GM04504 (cell line): ENCODE measurements at regions not wholly inside any gene's neighbourhood (a gene's known extent, or its start where the extent isn't known, plus 50 kb on each side); places are given as distances from the start of the nearest gene placed in this dataset.
A peak's percentile ranks its signal among the peaks of the same experiment; 100 is the strongest.

Source experiments
- DNase-seq: peaks from one replicate; pipeline ENCODE4 v3.0.0-alpha.2; 2012; ENCODE audit warnings: low read depth

DNA sequence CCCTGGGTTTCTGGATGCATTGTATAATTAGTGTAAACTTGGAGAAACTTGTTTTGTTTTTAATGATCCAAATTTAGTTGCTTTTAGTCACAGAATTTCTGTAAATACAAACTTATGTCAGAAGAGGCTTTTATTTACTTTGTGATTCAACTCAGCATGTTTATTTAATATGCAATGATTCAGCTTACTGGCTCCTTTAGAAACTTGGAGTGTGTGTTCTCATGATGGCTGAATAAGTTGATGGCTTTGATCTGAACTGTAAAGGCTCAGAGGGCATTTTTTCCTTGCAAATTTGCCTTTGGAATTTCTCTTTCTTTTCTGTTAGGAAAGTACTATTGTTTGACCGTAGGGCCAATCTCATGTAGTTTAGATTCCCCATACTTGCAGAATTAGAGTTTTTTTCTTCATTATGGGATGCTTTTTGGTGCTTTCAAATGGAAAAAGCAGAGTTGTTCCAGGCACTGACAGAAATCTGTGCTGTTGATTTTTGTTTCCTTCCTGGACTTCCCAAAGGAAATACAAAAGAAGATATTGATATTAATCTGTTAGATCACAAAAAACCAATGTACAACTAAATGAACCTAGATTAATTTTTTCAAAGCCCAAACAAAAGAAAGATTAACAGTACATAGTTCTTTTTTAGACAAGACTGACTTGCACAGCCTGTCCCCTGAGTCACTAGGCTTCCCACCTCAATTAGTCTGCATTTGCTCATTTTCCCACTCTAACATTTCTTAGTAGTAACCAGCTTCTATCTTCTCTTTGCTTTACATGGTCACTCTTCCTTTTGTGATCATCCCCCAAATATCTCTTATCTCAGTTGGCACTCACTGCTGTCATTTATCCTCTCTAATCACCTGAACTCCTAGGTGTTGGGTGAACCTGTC lies 96.8 kb upstream of the AGR3 start:
- DNase-seq = no peak

DNA sequence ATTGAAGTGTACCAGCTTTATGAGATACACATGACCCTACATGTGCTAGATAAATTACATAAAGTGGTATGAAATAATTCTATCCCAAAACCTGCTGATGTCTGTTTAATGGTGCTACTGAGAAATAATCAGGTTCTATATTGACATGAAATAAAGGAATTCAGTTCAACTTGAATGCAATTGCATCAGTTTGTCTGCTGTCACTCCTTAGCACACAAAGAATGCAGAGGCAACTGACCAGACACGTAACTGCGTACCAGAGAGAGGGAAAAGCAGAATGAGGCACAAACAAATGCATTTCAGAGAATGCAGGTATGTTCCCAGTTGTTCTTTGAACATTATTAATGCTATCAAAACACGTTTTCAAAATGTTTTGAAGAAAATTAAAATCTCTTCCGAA lies 98.8 kb upstream of the AGR3 start:
- no peak for DNase-seq

DNA sequence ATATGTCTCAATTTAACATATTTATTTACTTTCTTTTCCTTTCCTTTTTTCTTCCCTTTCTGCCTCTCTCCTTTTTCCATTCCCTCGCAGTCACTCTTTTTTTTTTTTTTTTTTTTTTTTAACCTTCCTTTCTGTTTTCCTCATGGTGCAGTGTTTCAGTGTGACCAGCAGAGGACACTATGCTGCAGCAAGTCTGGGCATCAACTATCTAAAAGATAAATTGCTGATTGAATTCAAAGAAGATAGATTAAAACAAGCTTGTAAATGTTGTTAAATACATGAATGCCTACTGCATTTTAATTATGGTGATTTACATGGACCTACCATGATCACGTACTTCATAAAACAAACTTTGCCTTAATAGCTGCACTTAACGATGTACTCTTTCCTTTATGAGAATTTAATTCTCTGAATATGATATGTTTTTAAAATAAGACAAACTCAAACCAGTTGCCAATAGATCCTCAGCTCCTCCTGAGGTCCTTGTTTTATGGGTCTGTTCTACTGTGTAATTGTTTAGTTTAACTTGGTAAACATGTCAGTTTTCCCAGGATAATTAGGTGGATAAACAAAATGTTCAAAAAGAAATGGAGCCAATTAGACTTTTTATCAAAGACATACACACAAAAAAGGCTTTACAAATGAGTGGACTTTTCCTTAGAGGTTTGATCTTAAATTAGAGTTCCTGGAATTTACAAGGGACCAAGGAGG lies 101.0 kb upstream of the AGR3 start:
- DNase-seq = no peak

DNA sequence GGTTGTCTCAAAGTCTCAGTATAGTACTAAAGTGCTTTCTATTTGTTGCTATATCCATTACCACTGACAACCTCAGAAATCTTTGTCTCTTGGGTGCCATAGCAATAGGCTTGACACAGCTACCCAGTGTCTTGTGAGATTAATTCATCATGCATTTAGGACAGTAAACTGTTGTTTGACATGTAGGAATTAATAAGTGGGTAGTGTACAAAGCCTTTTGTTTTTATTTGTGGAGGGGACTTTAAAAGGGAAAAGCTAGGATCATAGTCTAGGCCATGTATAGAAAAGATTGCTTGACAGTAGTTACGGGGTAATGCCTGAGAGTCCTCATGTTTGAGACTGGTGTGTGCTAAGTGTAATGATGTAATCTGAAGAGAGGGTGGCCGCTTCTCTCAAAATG lies 102.6 kb upstream of the AGR3 start:
- no peak for DNase-seq

DNA sequence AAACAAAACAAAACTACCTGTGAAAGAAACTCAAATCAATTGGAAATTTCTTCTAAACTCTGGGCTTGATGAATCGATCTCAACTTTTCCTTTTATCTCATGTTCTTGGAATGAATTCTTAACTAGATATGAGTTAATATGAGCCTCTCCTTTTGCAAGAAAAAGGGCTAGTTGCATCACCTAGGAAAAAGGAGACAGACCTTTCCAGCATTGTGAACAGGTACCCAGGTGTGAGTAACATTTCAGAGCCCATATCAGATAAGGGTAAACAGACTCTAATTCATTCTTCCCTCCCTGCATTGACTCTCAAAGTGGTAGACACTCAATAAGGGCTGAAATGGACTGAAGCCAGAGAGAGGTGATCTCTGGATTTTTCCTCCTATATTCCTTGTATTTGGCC lies 103.8 kb upstream of the AGR3 start:
- no peak for DNase-seq

DNA sequence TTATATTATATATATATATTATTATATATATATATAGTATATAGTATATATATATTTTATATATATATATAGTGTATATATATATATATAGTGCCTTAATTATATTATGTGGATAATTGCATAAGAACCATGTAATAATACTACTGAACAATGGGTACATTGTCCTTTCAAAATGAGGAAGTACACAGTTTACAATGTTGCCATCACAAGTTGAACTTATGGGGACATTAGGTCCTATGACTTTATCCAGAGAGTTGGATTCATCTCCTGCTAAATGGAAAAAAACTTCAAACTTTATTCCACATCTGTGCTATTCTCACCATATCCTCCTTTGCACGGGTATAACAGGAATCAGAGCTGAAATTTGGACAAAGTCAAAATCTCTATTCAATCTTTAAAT lies 105.0 kb upstream of the AGR3 start:
- DNase-seq = no peak

DNA sequence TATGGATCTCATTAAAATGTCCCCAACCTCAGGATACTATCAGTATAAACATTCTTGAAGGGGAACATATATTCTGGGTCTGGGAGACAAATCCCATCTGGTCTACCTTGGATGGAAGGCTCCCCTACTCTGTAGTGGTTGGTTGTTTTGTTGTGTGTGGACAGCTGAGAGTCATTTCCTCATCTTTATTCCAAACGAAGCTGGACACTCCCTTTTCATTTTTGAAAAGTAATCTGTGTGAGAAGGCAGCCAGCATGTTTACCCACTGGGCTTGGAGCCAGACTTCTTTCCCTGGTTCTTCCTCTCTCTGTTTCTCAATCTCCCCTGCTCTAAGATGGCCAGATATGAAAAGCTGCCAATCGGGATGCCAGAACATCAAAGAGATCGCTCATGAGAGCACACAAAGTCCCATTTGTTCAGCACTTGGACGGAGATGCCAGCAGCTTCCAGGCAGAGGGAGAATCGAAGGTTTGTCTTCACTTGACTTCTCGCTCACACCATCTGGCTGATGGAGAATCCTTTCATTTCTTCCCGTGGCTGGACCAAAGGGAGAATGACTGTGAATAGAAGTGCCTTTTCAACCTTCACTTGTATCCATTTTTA lies 108.1 kb upstream of the AGR3 start:
- peak; percentile 73 for DNase-seq

DNA sequence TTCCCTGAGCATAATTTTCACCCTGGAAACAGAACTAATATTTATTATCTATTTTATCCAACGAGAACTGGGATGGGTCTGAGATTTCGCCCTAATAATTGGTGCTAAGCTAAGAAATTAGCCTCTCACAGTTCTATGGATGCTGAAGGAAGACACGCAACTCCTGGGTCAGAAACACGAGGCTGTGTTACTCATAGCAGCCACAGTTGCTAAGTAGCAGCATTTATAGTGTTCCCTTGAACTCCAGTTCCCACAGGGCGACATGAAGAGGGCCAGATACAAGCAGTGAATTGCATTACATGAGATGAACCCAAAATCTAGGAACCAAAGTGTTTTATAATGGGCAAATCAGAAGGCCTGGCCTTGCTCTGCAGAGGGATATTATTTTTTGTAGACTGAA lies 109.8 kb upstream of the AGR3 start:
- DNase-seq = no peak

DNA sequence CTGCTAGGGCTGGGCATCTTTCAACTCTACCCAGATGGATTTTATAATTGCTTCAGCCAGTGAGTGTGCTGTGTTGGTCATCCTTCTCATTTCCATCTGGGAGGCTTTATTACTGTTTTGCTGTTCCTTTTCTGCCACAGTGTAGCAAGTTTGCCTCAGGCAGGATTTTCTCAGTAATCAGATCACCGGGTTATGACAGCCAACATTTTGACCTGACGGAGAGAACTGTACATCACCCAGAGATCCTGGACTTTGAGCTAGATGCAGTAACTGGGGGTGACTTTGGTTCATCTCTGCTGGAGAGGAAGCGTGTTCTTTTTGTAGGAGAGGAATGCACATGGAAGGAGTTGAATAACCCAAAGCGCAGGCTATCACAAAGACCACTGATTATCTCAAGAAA lies 111.8 kb upstream of the AGR3 start:
- no peak for DNase-seq

DNA sequence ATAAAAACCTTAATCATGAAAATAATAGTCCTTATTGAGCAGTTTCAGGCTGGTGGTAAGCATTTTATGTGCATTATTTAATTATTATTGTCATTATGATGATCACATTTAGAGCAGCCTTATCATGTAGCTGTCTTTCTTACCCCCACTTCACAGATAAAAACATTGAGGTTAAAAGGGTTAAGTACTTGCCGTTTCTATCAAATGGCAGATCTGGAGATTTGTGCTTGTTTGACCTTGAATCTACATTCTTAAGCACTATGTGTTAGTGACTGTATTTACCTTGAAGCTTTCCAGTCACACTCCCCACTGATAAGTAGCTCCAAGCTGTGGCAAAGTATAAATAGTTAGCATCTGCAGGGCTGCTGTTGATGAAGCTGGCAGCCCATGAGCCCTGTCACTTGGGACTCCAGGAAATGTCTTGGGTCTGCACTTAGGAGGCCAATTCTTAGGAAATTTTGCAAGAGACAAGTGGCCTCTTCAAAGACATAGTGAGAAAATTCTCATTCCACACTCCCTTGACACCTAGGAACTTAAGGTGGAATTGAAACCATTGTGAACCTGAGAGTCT lies 116.8 kb upstream of the AGR3 start:
- no peak for DNase-seq

DNA sequence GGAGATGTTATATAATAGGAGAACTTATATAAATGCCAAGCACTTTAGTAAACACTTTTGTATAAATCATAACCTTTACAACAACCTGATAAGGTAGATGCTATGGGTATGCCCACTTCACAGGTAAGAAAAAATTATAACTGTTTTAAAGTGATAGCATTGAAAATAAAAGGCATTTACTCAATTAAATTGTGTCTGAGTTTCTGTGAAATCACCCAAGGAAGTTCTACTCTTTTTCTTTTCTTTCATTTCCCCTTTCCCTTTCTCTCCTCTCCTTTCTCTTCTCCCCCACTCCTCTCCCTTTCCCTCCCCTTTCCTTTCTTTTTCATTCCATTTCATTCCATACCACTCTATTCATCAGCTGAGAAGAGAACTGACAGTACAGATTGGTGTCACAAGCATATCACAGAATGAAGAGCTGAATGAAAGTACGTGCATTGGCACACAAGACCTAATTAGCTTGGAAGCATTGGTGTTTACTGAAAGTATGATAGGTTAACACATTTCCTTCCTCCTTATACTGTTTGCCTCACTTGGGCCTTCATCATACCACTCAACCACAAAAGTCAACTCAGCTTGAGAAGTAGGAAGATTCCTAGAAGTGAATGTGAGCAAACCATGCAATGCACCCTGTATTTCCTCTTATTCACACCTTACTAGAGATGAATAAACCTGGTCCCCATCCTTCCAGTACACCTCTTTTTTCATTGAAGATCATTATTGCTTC lies 117.9 kb upstream of the AGR3 start:
- no peak for DNase-seq

DNA sequence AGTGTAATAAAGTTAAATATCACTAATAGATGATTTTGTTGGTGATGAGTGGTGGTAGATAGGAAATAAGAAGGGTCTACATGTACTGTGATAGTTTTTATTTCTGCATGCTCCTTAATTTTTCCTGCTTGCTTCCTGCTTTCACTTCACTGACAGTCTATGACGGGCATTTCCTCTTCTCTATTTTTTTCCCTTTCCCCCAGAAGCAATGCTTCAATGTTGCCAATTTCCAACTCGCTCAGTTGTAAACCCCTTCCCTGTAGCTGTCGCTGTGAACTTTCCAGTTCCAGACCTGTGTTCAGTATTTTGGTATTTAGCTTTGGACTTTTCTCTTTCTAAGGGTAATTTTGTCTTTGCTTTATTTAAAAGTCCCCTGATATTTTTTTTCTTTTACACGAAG lies 123.5 kb upstream of the AGR3 start:
- no peak for DNase-seq

DNA sequence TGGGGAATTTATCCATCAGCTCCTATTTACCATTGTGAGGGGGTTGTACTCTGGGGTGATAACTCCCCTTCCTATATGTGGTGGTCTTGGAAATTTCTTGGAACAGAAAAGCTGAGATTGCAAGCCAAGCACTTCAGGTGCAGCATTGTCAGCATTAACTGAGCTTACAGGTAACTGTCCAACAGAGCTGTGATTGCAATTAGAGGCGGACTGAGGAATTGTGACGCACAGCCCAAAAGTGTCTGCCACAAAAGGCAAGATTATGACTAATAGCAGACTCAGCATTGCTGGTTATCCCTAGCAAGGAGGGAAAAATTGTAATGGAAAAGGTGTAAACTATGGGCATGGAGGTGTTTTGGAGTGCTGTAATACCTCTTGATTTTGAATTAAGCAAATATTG lies 126.1 kb upstream of the AGR3 start:
- no peak for DNase-seq

DNA sequence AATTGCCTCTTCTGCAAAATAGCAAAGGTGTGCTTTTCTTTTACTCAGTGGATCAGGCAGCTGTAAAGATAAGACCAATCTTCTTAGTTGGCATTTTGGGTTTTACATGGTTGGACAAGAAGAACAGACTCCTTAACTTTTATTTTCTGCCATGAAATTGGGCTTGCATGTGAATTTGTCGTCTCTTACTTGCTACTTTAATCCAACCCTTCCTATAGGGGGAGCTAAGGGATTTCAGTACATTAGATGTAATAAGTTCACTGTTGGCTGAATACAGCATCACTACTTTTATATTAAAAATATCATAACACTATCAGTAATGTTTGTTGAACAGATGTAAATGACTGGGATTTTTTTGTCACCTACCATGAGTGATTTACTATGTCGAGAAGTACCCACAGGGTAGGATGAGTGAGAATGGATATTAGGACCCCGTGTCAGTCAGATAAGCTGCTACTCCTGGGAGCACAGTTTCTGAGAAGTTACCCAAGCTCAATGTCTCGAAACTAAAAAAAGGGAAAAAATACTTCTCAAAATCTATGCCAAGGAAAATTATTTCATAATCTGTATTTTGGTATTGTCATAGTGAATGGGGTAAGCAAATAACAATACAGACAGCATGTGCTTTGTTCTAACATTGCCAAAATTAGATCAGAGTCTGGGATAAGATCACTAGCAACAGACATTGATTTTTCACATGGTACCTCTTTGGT lies 127.4 kb upstream of the AGR3 start:
- DNase-seq = no peak

DNA sequence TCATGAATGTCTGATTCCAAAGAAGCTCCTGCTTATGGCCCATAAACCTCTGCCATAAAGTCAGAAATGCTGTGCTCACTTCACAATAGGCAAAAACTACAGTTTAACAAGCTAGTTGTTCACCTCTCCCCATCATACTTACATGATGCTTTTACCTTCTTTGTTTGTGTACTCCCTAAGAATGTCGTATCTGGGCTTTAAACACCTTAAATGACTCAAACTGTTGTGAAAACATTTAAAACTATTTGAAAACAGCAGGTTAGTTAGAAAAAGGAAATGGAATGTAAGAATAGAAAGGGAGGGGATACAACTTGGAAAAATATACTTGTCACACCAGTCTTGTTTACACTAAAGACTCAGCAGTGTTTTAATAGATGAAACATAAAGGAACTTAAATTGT lies 128.2 kb upstream of the AGR3 start:
- no peak for DNase-seq

DNA sequence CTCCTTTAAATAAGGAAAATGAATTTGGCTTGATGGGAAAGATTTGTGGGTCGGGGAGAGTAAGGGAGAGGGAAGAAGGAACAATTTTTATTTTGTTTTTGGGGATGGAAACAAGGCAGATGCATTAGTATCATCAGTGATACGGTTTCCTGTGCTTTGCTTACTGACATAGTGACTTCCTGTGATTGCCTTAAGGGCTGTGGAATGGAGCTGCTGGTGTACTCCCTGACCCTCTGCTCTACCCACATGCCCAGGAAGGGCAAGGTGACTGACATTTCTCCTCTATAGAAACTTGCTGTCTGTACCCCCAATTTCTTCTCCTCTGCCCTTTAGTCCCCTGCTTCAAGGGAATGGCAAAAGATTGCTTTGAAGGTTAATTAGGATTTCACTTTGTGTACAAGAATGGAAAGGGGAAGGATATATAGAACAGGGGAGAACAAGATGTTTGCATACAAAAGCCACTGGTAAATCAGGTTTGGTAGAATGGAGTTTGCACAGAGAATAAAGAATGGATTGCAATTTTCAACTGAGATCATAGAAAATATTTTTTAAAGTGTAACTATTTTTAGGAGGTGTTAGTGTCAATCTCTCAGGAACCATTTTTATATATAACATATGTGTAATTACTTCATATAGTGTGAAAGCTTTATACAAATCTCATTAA lies 129.0 kb upstream of the AGR3 start:
- no peak for DNase-seq

DNA sequence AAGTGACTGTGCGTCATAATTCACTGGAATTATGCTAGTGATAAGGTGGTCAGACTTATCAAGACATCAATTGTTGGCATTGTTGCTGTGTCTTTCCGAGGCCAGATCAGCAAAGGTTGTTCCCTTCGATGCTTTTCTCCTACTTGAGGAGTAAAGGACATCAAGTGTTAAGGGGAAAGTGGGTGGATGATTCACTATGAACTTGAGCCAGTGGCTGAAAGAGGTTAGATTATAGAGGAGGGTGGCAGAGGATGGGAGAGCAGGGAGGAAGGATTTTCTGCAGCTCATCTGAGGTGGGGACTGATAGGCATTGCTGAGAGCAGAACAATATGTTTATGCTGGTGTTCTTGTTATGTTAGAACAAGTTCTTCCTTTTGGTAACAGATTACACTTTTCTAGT lies 131.4 kb upstream of the AGR3 start:
- DNase-seq = no peak

DNA sequence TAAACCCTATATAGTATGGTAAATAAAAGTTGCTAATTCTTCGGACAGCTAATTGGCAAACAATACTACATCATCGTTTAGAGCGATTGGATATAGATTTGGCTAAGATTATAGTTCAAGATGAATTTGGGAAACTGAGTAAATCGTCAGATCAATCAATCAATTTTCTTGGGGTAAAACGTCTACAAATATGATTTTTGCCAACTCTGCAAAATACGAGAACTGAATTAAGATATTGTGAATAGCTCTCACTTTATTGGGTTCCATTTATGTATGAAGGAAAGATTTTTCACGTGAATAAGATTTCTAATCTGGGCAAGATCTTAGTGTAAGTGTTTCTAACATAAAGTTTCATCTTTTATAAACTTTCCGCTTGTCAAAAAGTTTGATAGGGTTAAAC lies 132.9 kb upstream of the AGR3 start:
- DNase-seq = no peak

DNA sequence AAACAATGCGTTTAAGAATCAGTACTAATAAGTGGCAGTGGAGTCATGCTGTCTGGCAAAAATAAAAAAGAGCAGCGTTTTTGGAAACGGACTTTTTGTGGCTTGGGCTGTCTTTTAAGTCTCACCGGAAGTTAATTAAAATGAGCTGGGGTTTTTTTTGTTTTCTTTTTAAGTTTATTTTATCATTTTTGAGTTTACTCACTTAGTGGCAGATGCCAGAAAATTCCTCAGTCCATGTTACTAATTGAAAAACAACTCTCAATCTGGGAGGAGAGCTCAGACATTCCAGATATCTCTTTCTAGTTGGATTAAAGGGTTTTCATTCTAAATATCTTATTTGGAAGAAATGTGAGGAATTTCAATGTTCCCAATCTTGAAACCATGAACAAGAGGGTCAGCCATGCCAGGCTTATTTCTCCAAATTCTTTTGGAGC lies 133.8 kb upstream of the AGR3 start:
- no peak for DNase-seq

DNA sequence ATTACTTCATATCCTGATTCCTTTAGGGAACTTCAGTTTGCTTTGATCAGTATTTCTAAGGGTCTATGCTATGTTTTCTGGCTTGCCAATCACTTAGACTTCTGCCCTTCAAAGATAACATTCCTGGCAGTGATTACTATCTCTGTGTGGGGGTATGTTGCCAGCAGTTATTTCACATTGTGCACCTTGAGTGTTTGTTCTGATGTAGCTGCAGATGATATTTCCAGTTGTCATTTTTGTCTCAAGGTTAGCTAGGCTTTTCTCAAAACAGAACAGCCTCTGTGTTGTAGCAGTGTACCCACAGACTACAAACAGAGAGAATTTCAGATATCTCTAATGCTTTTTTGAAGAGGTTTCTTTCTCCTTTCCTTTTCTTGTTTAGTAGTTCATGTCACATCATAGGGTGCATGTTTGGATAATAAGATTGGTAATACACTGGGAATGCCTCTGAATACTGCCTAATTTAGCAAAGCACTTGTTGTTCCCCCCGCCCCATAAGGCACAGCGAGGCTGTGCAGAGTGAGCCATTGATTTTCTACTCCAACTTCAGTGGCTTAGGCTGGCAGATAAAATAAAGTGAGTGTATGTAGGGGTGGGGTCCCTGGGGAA lies 134.7 kb upstream of the AGR3 start:
- no peak for DNase-seq

DNA sequence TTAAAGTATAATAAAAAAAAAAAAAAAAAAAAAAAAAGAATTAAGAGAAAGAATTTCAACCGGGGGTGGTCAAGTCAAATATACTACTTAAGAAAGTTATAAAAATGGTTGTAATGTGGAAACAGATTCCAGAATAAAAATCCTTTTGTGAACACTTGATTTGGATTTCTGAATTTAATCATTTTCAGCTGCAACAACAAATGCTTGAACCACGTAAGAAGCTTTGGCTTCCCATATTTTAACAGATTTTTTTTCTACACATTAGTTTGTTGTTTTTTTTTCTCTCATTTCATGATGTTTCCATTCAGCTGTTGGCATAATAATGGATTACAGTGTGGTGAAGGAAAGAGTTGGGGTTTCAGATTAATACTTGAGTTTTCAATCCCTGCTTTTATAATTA lies 137.3 kb upstream of the AGR3 start:
- no peak for DNase-seq
